Fibroblast of lung (primary cell): ENCODE measurements at regions not wholly inside any gene's neighbourhood (a gene's known extent, or its start where the extent isn't known, plus 50 kb on each side); places are given as distances from the start of the nearest gene placed in this dataset.
A peak's percentile ranks its signal among the peaks of the same experiment; 100 is the strongest.

Experiments
- DNase-seq, 2 donors: peaks; one replicate each; pipeline versions ENCODE4 v3.0.0 to v3.0.0-alpha.2; 2010; ENCODE audit warnings: low read depth in 2 of 2
- H2AFZ ChIP-seq: 2 replicates; pipeline ENCODE4 v1.5.1; 2012; ENCODE audit warnings: low read length, control low read depth, inconsistent platforms
- H3K27ac ChIP-seq: 2 replicates; pipeline ENCODE4 v1.5.1; 2011; ENCODE audit warnings: low read length, control low read depth; ENCODE audit not compliant: insufficient read depth
- H3K27me3 ChIP-seq: 2 replicates; pipeline ENCODE4 v1.5.1; 2011; ENCODE audit warnings: mild to moderate bottlenecking, low read length; ENCODE audit not compliant: control insufficient read depth, insufficient read depth
- H3K36me3 ChIP-seq: 2 replicates; pipeline ENCODE4 v1.5.1; 2011; ENCODE audit warnings: low read length; ENCODE audit not compliant: control insufficient read depth, insufficient read depth
- H3K4me1 ChIP-seq: 2 replicates; pipeline ENCODE4 v1.5.1; 2011; ENCODE audit warnings: low read length; ENCODE audit not compliant: control insufficient read depth, insufficient read depth; ENCODE audit errors: extremely low read depth
- H3K4me2 ChIP-seq: 2 replicates; pipeline ENCODE4 v1.5.1; 2011; ENCODE audit warnings: low read length, control low read depth; ENCODE audit not compliant: insufficient read depth; ENCODE audit errors: extremely low read depth
- H3K4me3 ChIP-seq, 4 experiments: fragments of 200-600 bp in 1 of 4; sonication (generic) in 1 of 4; replicated peaks in 1 of 4; 2 replicates each; pipeline ENCODE4 v1.5.1; 2011 to 2016; ENCODE audit warnings: low read length in 4 of 4, low read depth in 3 of 4, mild to moderate bottlenecking in 3 of 4, control low read depth in 2 of 4, inconsistent platforms in 1 of 4, mixed read lengths in 1 of 4; ENCODE audit not compliant: insufficient read depth in 1 of 4; ENCODE audit errors: control extremely low read depth in 1 of 4
- H3K79me2 ChIP-seq: 2 replicates; pipeline ENCODE4 v1.5.1; 2012; ENCODE audit warnings: mild to moderate bottlenecking, low read length, inconsistent platforms; ENCODE audit not compliant: control insufficient read depth, insufficient read depth
- H3K9ac ChIP-seq: 2 replicates; pipeline ENCODE4 v1.5.1; 2011; ENCODE audit warnings: mild to moderate bottlenecking, low read length, control low read depth; ENCODE audit not compliant: insufficient read depth
- H3K9me3 ChIP-seq: 2 replicates; pipeline ENCODE4 v1.5.1; 2012; ENCODE audit warnings: low read depth, low read length; ENCODE audit not compliant: control insufficient read depth, insufficient read depth
- H4K20me1 ChIP-seq: 2 replicates; pipeline ENCODE4 v1.5.1; 2011; ENCODE audit warnings: low read length; ENCODE audit not compliant: control insufficient read depth, insufficient read depth; ENCODE audit errors: extremely low read depth
- CTCF ChIP-seq, 2 donors: IDR thresholded peaks in 1 of 2; conservative IDR thresholded peaks in 1 of 2; 1 replicate in 1 of 2; 2 replicates in 1 of 2; pipeline ENCODE4 v1.5.1; 2011 to 2012; ENCODE audit warnings: low read length in 2 of 2, control low read depth in 1 of 2, inconsistent platforms in 1 of 2, low read depth in 1 of 2, mild to moderate bottlenecking in 1 of 2
- EZH2 ChIP-seq: IDR thresholded peaks from 2 replicates; pipeline ENCODE4 v1.5.1; 2012; ENCODE audit warnings: low read length, control low read depth, mild to moderate bottlenecking; ENCODE audit errors: missing control alignments

- TF ChIP-seq CTCF (conservative IDR thresholded peaks at IDR 0.05 in 1 of 2, IDR thresholded peaks at IDR 0.05 in 1 of 2; ENCODE audit: low read depth in 1 of 2, low read length in 2 of 2) (no peak), EZH2 (no peak)
- no peaks in the 10 kb centered on the region for H3K36me3 ChIP-seq
- H4K20me1 ChIP-seq: no peaks in the 10 kb centered on the region
- H2AFZ ChIP-seq: no peak overlapping the region
- H3K4me1 ChIP-seq: no peaks in the 10 kb centered on the region
- H3K4me2 ChIP-seq: no peak overlapping the region
- no peaks in the 10 kb centered on the region for H3K79me2 ChIP-seq
- no peak for DNase-seq
- H3K27ac ChIP-seq: no peak overlapping the region
- H3K27me3 ChIP-seq: no peaks in the 10 kb centered on the region
- no peak overlapping the region for H3K4me3 ChIP-seq
- no peaks in the 10 kb centered on the region for H3K9me3 ChIP-seq
- H3K9ac ChIP-seq: no peak overlapping the region
These were observed 376.5 kb downstream of the TBL1XR1 start for GRCh38 chr3:176820764-176821163.

GRCh38 chr3:176816937-176817336 lies 380.3 kb downstream of the TBL1XR1 start:
- Histone ChIP-seq H3K36me3 (no peaks in the 10 kb centered on the region), H3K4me1 (no peaks in the 10 kb centered on the region), H3K4me3 (no peak overlapping the region), H3K9me3 (no peaks in the 10 kb centered on the region), H3K79me2 (no peaks in the 10 kb centered on the region), H4K20me1 (no peaks in the 10 kb centered on the region), H2AFZ (no peak overlapping the region), H3K27ac (no peak overlapping the region), H3K9ac (no peak overlapping the region), H3K4me2 (no peak overlapping the region), H3K27me3 (no peaks in the 10 kb centered on the region)
- no peak for TF ChIP-seq EZH2
- TF ChIP-seq CTCF (conservative IDR thresholded peaks at IDR 0.05 in 1 of 2, IDR thresholded peaks at IDR 0.05 in 1 of 2; ENCODE audit: low read depth in 1 of 2, low read length in 2 of 2): no peak
- DNase-seq: no peak

- H4K20me1 ChIP-seq: no peaks in the 10 kb centered on the region
- H3K4me1 ChIP-seq: no peaks in the 10 kb centered on the region
- no peak overlapping the region for H3K27ac ChIP-seq
- no peak overlapping the region for H3K4me3 ChIP-seq
- TF ChIP-seq EZH2: no peak
- peak; percentile 46 to 78 for TF ChIP-seq CTCF (conservative IDR thresholded peaks at IDR 0.05 in 1 of 2, IDR thresholded peaks at IDR 0.05 in 1 of 2; ENCODE audit: low read depth in 1 of 2, low read length in 2 of 2)
- H3K79me2 ChIP-seq: no peaks in the 10 kb centered on the region
- no peaks in the 10 kb centered on the region for H3K36me3 ChIP-seq
- DNase-seq: peak; percentile 54 to 70
- H3K27me3 ChIP-seq: no peaks in the 10 kb centered on the region
- H3K9ac ChIP-seq: no peak overlapping the region
- no peak overlapping the region for H3K4me2 ChIP-seq
- no peaks in the 10 kb centered on the region for H3K9me3 ChIP-seq
- no peak overlapping the region for H2AFZ ChIP-seq
These were observed 383.0 kb downstream of the TBL1XR1 start for GRCh38 chr3:176814285-176814684.
